Uterus (tissue), 2 donors: ENCODE measurements at regions not wholly inside any gene's neighbourhood (a gene's known extent, or its start where the extent isn't known, plus 50 kb on each side); places are given as distances from the start of the nearest gene placed in this dataset.

ENCODE experiments used
- POLR2A ChIP-seq, 2 donors: fragments of 450-650 bp; IDR thresholded peaks; one replicate each; pipeline ENCODE4 v1.6.1; 2016; ENCODE audit warnings: antibody characterized with exemption in 2 of 2, mild to moderate bottlenecking in 1 of 2, moderate library complexity in 1 of 2
- TF ChIP-seq, protein P1 (sequence below), 4 experiments: fragments of 200-600 bp in 2 of 4; fragments of 450-650 bp in 2 of 4; sonication (generic) in 2 of 4; IDR thresholded peaks; one replicate each; pipeline ENCODE4 v1.5.1; 2016 to 2019; ENCODE audit warnings: antibody characterized with exemption in 4 of 4, mild to moderate bottlenecking in 2 of 4, moderate library complexity in 1 of 4

DNA sequence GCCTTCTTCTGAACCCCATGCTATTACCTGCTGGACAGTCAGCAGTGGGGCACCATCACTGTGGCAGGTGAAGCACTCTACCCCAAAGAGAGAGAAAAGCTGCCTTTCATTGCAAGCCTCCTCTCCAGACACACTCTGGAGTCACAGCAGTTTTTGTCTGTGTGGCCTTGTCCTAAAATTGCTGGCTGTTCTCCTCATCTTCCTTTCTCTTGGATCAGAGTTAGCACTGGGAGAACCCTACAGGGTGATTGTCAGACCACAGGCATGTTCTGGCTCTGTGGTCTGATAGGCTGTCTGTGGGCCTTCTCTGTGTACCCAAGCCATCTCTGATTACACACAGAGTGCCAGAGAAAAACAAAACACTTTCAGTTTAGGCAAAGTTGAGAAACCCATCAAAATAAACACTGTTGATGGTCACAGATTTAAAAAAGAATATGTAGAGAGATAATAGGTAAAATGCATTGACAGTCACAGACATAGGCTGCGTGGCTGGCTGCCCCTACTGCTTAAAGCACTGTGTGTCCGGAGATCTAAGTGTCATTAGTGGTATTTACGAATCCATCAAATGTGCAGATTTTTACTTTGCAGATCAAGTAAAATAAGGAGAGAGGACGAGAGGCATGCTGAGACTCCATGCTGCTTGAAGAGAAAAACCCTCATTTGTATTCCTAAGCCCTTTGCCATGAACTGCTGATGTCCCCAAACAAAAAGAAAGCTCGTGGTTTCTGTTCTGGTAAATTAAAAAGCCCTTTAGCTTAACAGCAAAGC lies 689.9 kb downstream of the TUSC7 start:
- TF ChIP-seq, protein P1, sequence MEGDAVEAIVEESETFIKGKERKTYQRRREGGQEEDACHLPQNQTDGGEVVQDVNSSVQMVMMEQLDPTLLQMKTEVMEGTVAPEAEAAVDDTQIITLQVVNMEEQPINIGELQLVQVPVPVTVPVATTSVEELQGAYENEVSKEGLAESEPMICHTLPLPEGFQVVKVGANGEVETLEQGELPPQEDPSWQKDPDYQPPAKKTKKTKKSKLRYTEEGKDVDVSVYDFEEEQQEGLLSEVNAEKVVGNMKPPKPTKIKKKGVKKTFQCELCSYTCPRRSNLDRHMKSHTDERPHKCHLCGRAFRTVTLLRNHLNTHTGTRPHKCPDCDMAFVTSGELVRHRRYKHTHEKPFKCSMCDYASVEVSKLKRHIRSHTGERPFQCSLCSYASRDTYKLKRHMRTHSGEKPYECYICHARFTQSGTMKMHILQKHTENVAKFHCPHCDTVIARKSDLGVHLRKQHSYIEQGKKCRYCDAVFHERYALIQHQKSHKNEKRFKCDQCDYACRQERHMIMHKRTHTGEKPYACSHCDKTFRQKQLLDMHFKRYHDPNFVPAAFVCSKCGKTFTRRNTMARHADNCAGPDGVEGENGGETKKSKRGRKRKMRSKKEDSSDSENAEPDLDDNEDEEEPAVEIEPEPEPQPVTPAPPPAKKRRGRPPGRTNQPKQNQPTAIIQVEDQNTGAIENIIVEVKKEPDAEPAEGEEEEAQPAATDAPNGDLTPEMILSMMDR (IDR thresholded peaks at IDR 0.05) = no peak
- TF ChIP-seq POLR2A (IDR thresholded peaks at IDR 0.05) = no peak
